Upper lobe of right lung (tissue), 1 donor: ENCODE measurements at regions not wholly inside any gene's neighbourhood (a gene's known extent, or its start where the extent isn't known, plus 50 kb on each side); places are given as distances from the start of the nearest gene placed in this dataset.

Source experiments
- ATAC-seq: fragments of 200-7000 bp; cut with Tn5 transposase; one replicate; pipeline ENCODE4 v1.9.1; 2020; ENCODE audit warnings: mild to moderate bottlenecking, moderate library complexity
- DNase-seq: peaks from one replicate; pipeline ENCODE4 v3.0.0-alpha.2; 2020
- H3K27ac ChIP-seq: fragments of 200-600 bp; one replicate; pipeline ENCODE4 v1.8.0; 2022
- H3K27me3 ChIP-seq: fragments of 200-600 bp; one replicate; pipeline ENCODE4 v1.8.0; 2022; ENCODE audit warnings: mild to moderate bottlenecking
- H3K36me3 ChIP-seq: fragments of 200-600 bp; one replicate; pipeline ENCODE4 v1.8.0; 2022
- H3K4me1 ChIP-seq: fragments of 200-600 bp; one replicate; pipeline ENCODE4 v1.8.0; 2022
- H3K4me3 ChIP-seq: fragments of 200-600 bp; one replicate; pipeline ENCODE4 v1.8.0; 2022; ENCODE audit warnings: mild to moderate bottlenecking
- H3K9me3 ChIP-seq: fragments of 200-600 bp; one replicate; pipeline ENCODE4 v1.8.0; 2022
- intact Hi-C: fragments of 100-400 bp; cut with DNase I; formaldehyde crosslinking; loops from one replicate; pipeline ENCODE4 v1.11.0; 2022
- TF ChIP-seq, protein P1 (sequence below): fragments of 200-600 bp; IDR thresholded peaks from one replicate; pipeline ENCODE4 v1.8.0; 2022; ENCODE audit warnings: antibody characterized with exemption
- donor health status: DM: no; HTN: yes; CAD: no; lungs with severe emphysema.

DNA sequence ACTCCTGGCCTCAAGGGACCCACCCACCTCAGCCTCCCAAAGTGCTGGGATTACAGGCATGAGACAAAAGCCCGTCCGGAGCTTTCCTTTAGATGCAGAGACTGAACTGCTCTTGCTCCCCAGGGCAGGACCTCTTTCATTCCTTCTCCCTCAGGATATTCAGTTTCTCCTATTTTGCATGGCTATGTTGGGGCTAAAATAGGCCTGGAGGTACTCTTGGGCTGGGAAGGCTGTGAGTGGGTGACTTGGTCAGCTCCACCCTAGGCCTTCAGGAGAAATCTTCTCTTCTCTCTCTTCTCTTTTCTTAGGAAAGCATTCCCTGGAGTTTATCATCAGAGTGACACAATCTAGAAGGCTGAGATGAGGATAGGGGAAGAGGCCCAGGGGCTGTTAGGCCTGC, 126.4 kb downstream of the LRRC70 start:
- Histone ChIP-seq H3K36me3 (no peaks in the 10 kb centered on the region), H3K27me3 (no peaks in the 10 kb centered on the region), H3K9me3 (no peaks in the 10 kb centered on the region), H3K4me3 (no peak overlapping the region), H3K4me1 (no peaks in the 10 kb centered on the region), H3K27ac (no peak overlapping the region)
- no peak for DNase-seq
- intact Hi-C loops = no loop called here
- TF ChIP-seq, protein P1, sequence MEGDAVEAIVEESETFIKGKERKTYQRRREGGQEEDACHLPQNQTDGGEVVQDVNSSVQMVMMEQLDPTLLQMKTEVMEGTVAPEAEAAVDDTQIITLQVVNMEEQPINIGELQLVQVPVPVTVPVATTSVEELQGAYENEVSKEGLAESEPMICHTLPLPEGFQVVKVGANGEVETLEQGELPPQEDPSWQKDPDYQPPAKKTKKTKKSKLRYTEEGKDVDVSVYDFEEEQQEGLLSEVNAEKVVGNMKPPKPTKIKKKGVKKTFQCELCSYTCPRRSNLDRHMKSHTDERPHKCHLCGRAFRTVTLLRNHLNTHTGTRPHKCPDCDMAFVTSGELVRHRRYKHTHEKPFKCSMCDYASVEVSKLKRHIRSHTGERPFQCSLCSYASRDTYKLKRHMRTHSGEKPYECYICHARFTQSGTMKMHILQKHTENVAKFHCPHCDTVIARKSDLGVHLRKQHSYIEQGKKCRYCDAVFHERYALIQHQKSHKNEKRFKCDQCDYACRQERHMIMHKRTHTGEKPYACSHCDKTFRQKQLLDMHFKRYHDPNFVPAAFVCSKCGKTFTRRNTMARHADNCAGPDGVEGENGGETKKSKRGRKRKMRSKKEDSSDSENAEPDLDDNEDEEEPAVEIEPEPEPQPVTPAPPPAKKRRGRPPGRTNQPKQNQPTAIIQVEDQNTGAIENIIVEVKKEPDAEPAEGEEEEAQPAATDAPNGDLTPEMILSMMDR = no peak
- ATAC-seq = no peak

DNA sequence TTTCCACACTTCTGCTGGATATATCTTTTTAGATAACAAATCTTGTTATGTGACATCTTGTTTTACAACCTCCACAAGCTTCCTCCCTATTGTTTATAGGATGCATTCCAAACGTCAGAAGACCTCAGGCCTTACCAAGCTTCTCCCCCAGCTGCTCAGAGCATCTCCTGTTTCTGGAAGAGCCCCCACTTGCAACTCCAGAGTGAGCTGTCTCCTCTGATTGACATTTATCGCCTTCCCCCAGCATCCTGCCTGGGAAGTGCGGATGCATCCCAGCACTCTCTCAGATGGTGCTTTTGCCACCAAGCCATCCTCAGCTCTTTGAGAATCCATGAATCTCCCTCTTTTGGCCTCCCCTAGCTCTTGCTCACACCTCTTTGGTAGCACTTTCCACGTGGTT, 123.5 kb downstream of the LRRC70 start:
- DNase-seq (no peak), ATAC-seq (no peak)
- no peak overlapping the region for H3K4me3 ChIP-seq
- H3K9me3 ChIP-seq = no peaks in the 10 kb centered on the region
- H3K27ac ChIP-seq = no peak overlapping the region
- H3K27me3 ChIP-seq = no peaks in the 10 kb centered on the region
- no peaks in the 10 kb centered on the region for H3K36me3 ChIP-seq
- H3K4me1 ChIP-seq = no peaks in the 10 kb centered on the region
- intact Hi-C loops = no loop called here
- TF ChIP-seq, protein P1 = no peak

DNA sequence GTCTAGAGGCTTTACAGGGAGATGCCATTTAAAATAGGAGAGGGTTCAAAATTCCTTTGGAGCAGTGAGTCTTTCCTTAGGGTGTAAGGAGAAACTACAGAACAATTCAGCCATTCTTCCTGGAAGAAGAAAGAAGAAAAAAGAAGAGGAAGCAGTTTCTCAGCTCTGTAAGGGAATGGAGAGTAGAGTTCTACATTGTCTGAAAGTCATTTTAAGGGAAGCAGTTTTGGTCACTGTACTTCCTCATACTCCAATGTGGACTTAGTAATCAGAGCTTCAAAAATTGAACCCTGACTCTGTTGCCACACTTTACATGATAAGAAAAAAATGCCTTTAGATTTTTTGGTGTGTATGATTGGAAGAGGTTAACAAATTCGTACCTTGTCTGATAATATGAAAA, 122.4 kb downstream of the LRRC70 start:
- H3K9me3 ChIP-seq = no peaks in the 10 kb centered on the region
- no peaks in the 10 kb centered on the region for H3K27me3 ChIP-seq
- intact Hi-C loops = no loop called here
- H3K27ac ChIP-seq = no peak overlapping the region
- DNase-seq (no peak), ATAC-seq (peak; percentile 25)
- no peaks in the 10 kb centered on the region for H3K36me3 ChIP-seq
- H3K4me1 ChIP-seq = no peaks in the 10 kb centered on the region
- TF ChIP-seq, protein P1 = no peak
- H3K4me3 ChIP-seq = no peak overlapping the region

DNA sequence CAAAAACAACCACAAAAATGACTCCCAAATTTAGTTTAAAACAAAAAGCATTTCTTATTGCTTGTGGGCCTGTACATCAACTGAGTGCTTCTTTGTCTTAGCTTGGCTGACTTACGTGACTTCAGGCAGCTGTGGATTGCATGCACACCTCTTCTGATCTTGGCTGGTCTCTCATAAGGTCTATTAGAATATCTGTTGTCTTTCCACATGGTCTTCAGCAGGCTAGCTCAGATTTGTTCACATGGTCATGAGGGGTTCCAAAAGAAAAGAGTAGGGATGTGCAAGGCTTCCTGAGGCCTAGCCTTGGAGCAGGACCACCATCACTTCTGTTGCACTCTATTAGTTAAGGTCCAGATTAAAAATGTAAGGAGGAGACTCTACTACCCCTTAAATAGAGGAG, 120.1 kb downstream of the LRRC70 start:
- Histone ChIP-seq H3K4me3 (no peak overlapping the region), H3K27ac (no peak overlapping the region), H3K9me3 (no peaks in the 10 kb centered on the region), H3K36me3 (no peaks in the 10 kb centered on the region), H3K4me1 (no peaks in the 10 kb centered on the region), H3K27me3 (no peaks in the 10 kb centered on the region)
- intact Hi-C loops = no loop called here
- ATAC-seq = no peak
- DNase-seq = no peak
- TF ChIP-seq, protein P1 = no peak

DNA sequence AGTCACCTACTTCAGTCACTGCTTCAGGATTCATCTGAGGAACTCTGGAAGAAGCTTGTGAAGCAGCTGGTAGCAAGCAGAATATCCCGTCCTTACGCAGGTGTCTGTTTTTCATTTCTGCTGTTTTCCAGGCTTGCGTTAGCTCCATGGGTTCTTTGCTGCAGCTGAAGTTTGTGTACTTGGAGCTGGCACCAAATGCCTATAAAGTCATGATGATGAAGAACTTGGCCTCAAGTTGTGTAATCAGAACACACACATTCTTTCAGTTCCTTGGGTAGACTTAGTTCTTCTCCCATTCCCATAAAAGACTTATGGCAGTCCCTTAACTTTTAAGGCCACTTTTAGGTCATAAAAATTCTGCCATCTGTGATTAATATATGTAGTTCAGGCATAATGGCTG, 116.7 kb downstream of the LRRC70 start:
- Histone ChIP-seq H3K36me3 (no peaks in the 10 kb centered on the region), H3K27ac (no peak overlapping the region), H3K4me1 (peaks cover under 1% of the 10 kb centered on the region), H3K4me3 (no peak overlapping the region), H3K9me3 (no peaks in the 10 kb centered on the region), H3K27me3 (no peaks in the 10 kb centered on the region)
- DNase-seq (no peak), ATAC-seq (no peak)
- intact Hi-C loops = no loop called here
- TF ChIP-seq, protein P1 = no peak
